A549 (cell line): ENCODE measurements at regions not wholly inside any gene's neighbourhood (a gene's known extent, or its start where the extent isn't known, plus 50 kb on each side); places are given as distances from the start of the nearest gene placed in this dataset.

Experiments
- ATAC-seq, 2 experiments: fragments of 200-7000 bp in 1 of 2; fragments of >200 bp in 1 of 2; cut with Nextera tagmentation in 1 of 2; cut with Tn5 transposase in 1 of 2; 3 replicates each; pipeline versions ENCODE4 v1.8.0 to v1.9.1; 2018 to 2020; ENCODE audit warnings: mild to moderate bottlenecking in 1 of 2, moderate library complexity in 1 of 2
- CTCF ChIA-PET: fragments of 300-600 bp; sonication (Branson Sonifier 250); formaldehyde crosslinking; extraction: SDS; loops from one replicate; lab custom pipeline; 2021; ENCODE audit warnings: antibody characterized with exemption, inconsistent platforms; lab: Yijun Ruan, JAX
- POLR2A ChIA-PET: fragments of 350-600 bp; formaldehyde crosslinking; extraction: SDS; loops from one replicate; lab custom pipeline; 2021; ENCODE audit warnings: antibody characterized with exemption, inconsistent platforms; lab: Yijun Ruan, JAX
- DNase-seq, 2 experiments: peaks; one replicate each; pipeline versions ENCODE4 v3.0.0 to v3.0.0-alpha.2; 2011 to 2016; ENCODE audit warnings: low read depth in 1 of 2, low spot score in 1 of 2
- FAIRE-seq: peaks from 2 replicates; lab custom pipeline; 2011; peaks lifted over from hg19 to GRCh38; lab: Jason Lieb, UNC
- H3K27ac ChIP-seq, 2 experiments: fragments of >200 bp; sonication (Bioruptor Twin); formaldehyde crosslinking; 3 replicates each; pipeline ENCODE4 v1.5.1; 2016 to 2017
- H3K4me1 ChIP-seq: fragments of >200 bp; sonication (Bioruptor Twin); formaldehyde crosslinking; 3 replicates; pipeline ENCODE4 v1.6.1; 2016
- H3K4me2 ChIP-seq: fragments of >200 bp; sonication (Bioruptor Twin); formaldehyde crosslinking; 3 replicates; pipeline ENCODE4 v1.6.1; 2016
- H3K4me3 ChIP-seq: fragments of >200 bp; sonication (Bioruptor Twin); formaldehyde crosslinking; 3 replicates; pipeline ENCODE4 v1.5.1; 2016
- H3K9me3 ChIP-seq: fragments of >200 bp; sonication (Bioruptor Twin); formaldehyde crosslinking; 3 replicates; pipeline ENCODE4 v1.6.1; 2016
- EHF ChIP-seq: fragments of 250-450 bp; sonication (Bioruptor Pico); IDR thresholded peaks from 2 replicates; pipeline ENCODE4 v1.5.0; 2020; ENCODE audit warnings: mild to moderate bottlenecking
- ESRRA ChIP-seq: fragments of 150-350 bp; IDR thresholded peaks from 2 replicates; pipeline ENCODE4 v1.6.1; 2014; ENCODE audit warnings: mild to moderate bottlenecking, low read length, borderline replicate concordance
- FOSB ChIP-seq: fragments of 250-450 bp; sonication (Bioruptor Pico); IDR thresholded peaks from 2 replicates; pipeline ENCODE4 v1.5.0; 2020; ENCODE audit warnings: mild to moderate bottlenecking, moderate library complexity
- FOXS1 ChIP-seq: fragments of 250-450 bp; sonication (Bioruptor Pico); IDR thresholded peaks from 2 replicates; pipeline ENCODE4 v1.5.0; 2020; ENCODE audit warnings: mild to moderate bottlenecking, moderate library complexity
- HDAC2 ChIP-seq: fragments of 200-600 bp; sonication (generic); IDR thresholded peaks from 2 replicates; pipeline ENCODE4 v1.6.1; 2016
- HOXA7 ChIP-seq: fragments of 250-450 bp; sonication (Bioruptor Pico); IDR thresholded peaks from 2 replicates; pipeline ENCODE4 v1.5.0; 2020; ENCODE audit warnings: mild to moderate bottlenecking, moderate library complexity
- MYC ChIP-seq: IDR thresholded peaks from 2 replicates; pipeline ENCODE4 v1.6.1; 2012; ENCODE audit warnings: mild to moderate bottlenecking, inconsistent platforms, low read length, improper control_type of control experiment, borderline replicate concordance
- NFE2L2 ChIP-seq: fragments of 150-350 bp; conservative IDR thresholded peaks from 2 replicates; pipeline ENCODE4 v1.6.1; 2014; ENCODE audit warnings: low read length
- PHF8 ChIP-seq: fragments of 200-600 bp; sonication (generic); IDR thresholded peaks from 2 replicates; pipeline ENCODE4 v1.6.1; 2016; ENCODE audit warnings: low read depth, mild to moderate bottlenecking, antibody characterized with exemption, moderate library complexity, borderline replicate concordance
- RCOR1 ChIP-seq: fragments of 150-350 bp; IDR thresholded peaks from 2 replicates; pipeline ENCODE4 v1.6.1; 2014; ENCODE audit warnings: antibody characterized with exemption, low read length, low read depth
- RFX5 ChIP-seq: fragments of 450-650 bp; IDR thresholded peaks from 2 replicates; pipeline ENCODE4 v1.7.1; 2014; ENCODE audit warnings: antibody characterized with exemption, mild to moderate bottlenecking, moderate library complexity
- TP53 ChIP-seq: fragments of 250-450 bp; sonication (Bioruptor Pico); IDR thresholded peaks from 2 replicates; pipeline ENCODE4 v1.5.0; 2021; ENCODE audit warnings: mild to moderate bottlenecking, moderate library complexity
- ZC3H11A ChIP-seq: fragments of 450-650 bp; IDR thresholded peaks from 2 replicates; pipeline ENCODE4 v1.6.1; 2014; ENCODE audit warnings: antibody characterized with exemption, mild to moderate bottlenecking
- ZFP36 ChIP-seq: fragments of 450-650 bp; IDR thresholded peaks from 2 replicates; pipeline ENCODE4 v1.6.1; 2014; ENCODE audit warnings: borderline replicate concordance; ENCODE audit not compliant: partially characterized antibody
- WGBS: methylation state at CpG from one replicate; pipeline ENCODE4 v1.1.6; 2017; ENCODE audit errors: missing lambda C conversion rate; 5-methylcytosine and 5-hydroxymethylcytosine counted together
- TF ChIP-seq, protein P1 (sequence below): fragments of 250-450 bp; sonication (Bioruptor Pico); IDR thresholded peaks from 2 replicates; pipeline ENCODE4 v1.5.0; 2020; ENCODE audit warnings: low read depth, mild to moderate bottlenecking, moderate library complexity
- TF ChIP-seq, protein P2 (sequence below): fragments of >200 bp; sonication (Bioruptor Twin); formaldehyde crosslinking; IDR thresholded peaks from 3 replicates; pipeline ENCODE4 v1.5.1; 2016
- TF ChIP-seq, protein P3 (sequence below): fragments of 200-600 bp; sonication (generic); IDR thresholded peaks from 2 replicates; pipeline ENCODE4 v1.6.1; 2016; ENCODE audit warnings: antibody characterized with exemption, mild to moderate bottlenecking, moderate library complexity
- TF ChIP-seq, protein P4 (sequence below): fragments of 250-450 bp; sonication (Bioruptor Pico); IDR thresholded peaks from 2 replicates; pipeline ENCODE4 v1.5.0; 2021; ENCODE audit warnings: mild to moderate bottlenecking, moderate library complexity, borderline replicate concordance

DNA sequence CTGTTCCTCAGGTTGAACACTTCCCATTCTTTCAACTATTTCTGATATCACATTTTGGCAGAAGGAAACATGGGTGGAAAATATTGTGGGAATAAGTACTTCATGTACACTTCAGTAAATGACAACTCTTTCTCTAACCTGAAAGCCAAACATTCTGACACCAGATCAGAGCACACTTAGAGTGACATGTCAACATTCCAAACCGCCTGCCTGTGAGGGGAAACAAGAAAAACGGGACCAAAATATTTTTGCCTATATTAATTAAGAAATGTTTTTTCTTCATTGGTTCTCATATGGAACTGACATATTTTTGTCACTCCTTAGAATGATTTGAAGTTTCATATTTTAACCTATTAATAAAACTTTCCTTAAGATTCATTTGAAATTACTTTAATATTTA lies 483.1 kb downstream of the MAFB start:
- TF ChIP-seq TP53 (CRISPR knock-in tag) (no peak), EHF (CRISPR knock-in tag) (no peak), FOXS1 (CRISPR knock-in tag) (no peak), HOXA7 (no peak), ZFP36 (no peak)
- TF ChIP-seq, protein P1, sequence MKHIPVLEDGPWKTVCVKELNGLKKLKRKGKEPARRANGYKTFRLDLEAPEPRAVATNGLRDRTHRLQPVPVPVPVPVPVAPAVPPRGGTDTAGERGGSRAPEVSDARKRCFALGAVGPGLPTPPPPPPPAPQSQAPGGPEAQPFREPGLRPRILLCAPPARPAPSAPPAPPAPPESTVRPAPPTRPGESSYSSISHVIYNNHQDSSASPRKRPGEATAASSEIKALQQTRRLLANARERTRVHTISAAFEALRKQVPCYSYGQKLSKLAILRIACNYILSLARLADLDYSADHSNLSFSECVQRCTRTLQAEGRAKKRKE (CRISPR knock-in tag): no peak
- TF ChIP-seq, protein P2, sequence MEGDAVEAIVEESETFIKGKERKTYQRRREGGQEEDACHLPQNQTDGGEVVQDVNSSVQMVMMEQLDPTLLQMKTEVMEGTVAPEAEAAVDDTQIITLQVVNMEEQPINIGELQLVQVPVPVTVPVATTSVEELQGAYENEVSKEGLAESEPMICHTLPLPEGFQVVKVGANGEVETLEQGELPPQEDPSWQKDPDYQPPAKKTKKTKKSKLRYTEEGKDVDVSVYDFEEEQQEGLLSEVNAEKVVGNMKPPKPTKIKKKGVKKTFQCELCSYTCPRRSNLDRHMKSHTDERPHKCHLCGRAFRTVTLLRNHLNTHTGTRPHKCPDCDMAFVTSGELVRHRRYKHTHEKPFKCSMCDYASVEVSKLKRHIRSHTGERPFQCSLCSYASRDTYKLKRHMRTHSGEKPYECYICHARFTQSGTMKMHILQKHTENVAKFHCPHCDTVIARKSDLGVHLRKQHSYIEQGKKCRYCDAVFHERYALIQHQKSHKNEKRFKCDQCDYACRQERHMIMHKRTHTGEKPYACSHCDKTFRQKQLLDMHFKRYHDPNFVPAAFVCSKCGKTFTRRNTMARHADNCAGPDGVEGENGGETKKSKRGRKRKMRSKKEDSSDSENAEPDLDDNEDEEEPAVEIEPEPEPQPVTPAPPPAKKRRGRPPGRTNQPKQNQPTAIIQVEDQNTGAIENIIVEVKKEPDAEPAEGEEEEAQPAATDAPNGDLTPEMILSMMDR: no peak
- no peaks in the 10 kb centered on the region for H3K4me1 ChIP-seq
- FAIRE-seq: no peak
- WGBS: 3% methylated on average over 2 of the region's 2 CpGs
- no peak overlapping the region for H3K27ac ChIP-seq
- no peak overlapping the region for H3K4me2 ChIP-seq
- no peak overlapping the region for H3K4me3 ChIP-seq
- CTCF ChIA-PET: no interaction called here
- no peaks in the 10 kb centered on the region for H3K9me3 ChIP-seq
- no peak for DNase-seq
- POLR2A ChIA-PET: no interaction called here
- ATAC-seq: no peak

DNA sequence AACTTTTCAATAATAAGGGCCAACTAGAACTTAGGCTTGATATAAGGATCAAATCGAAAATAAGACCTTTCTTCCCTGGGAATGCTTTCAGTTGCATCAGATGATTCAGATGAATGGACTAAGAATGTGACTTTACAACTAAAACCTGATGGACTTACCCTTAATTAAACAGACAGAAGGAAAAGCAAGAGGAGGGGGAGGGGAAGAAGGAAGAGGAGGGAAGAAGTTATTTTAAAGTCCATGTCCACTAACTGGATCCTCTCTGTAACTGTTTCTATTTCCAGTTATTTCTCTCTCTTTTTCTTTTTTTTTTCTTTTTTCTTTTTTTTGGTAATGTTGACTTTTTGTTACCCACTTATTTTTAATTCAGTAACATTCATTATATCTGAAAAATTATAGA lies 486.0 kb downstream of the MAFB start:
- ChIA-PET CTCF (no interaction called here), POLR2A (no interaction called here)
- WGBS: 0% methylated on average over 1 of the region's 1 CpG
- DNase-seq (no peak), ATAC-seq (no peak), FAIRE-seq (no peak)
- Histone ChIP-seq H3K4me1 (no peaks in the 10 kb centered on the region), H3K27ac (no peak overlapping the region), H3K4me3 (no peak overlapping the region), H3K4me2 (no peak overlapping the region), H3K9me3 (no peaks in the 10 kb centered on the region)
- no peak for TF ChIP-seq RCOR1
- TF ChIP-seq ZC3H11A: no peak
- TF ChIP-seq FOSB (CRISPR knock-in tag): no peak
- TF ChIP-seq RFX5: no peak
- no peak for TF ChIP-seq EHF (CRISPR knock-in tag)
- TF ChIP-seq PHF8: no peak
- TF ChIP-seq, protein P3, sequence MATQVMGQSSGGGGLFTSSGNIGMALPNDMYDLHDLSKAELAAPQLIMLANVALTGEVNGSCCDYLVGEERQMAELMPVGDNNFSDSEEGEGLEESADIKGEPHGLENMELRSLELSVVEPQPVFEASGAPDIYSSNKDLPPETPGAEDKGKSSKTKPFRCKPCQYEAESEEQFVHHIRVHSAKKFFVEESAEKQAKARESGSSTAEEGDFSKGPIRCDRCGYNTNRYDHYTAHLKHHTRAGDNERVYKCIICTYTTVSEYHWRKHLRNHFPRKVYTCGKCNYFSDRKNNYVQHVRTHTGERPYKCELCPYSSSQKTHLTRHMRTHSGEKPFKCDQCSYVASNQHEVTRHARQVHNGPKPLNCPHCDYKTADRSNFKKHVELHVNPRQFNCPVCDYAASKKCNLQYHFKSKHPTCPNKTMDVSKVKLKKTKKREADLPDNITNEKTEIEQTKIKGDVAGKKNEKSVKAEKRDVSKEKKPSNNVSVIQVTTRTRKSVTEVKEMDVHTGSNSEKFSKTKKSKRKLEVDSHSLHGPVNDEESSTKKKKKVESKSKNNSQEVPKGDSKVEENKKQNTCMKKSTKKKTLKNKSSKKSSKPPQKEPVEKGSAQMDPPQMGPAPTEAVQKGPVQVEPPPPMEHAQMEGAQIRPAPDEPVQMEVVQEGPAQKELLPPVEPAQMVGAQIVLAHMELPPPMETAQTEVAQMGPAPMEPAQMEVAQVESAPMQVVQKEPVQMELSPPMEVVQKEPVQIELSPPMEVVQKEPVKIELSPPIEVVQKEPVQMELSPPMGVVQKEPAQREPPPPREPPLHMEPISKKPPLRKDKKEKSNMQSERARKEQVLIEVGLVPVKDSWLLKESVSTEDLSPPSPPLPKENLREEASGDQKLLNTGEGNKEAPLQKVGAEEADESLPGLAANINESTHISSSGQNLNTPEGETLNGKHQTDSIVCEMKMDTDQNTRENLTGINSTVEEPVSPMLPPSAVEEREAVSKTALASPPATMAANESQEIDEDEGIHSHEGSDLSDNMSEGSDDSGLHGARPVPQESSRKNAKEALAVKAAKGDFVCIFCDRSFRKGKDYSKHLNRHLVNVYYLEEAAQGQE: no peak
- TF ChIP-seq ZFP36: no peak
- TF ChIP-seq MYC: no peak
- TF ChIP-seq, protein P1 (CRISPR knock-in tag): no peak
- TF ChIP-seq NFE2L2: no peak
- TF ChIP-seq, protein P4, sequence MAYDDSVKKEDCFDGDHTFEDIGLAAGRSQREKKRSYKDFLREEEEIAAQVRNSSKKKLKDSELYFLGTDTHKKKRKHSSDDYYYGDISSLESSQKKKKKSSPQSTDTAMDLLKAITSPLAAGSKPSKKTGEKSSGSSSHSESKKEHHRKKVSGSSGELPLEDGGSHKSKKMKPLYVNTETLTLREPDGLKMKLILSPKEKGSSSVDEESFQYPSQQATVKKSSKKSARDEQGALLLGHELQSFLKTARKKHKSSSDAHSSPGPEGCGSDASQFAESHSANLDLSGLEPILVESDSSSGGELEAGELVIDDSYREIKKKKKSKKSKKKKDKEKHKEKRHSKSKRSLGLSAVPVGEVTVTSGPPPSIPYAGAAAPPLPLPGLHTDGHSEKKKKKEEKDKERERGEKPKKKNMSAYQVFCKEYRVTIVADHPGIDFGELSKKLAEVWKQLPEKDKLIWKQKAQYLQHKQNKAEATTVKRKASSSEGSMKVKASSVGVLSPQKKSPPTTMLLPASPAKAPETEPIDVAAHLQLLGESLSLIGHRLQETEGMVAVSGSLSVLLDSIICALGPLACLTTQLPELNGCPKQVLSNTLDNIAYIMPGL: no peak
- TF ChIP-seq ESRRA: no peak
- no peak for TF ChIP-seq HDAC2
